OCI-LY3 (cell line): ENCODE measurements at regions not wholly inside any gene's neighbourhood (a gene's known extent, or its start where the extent isn't known, plus 50 kb on each side); places are given as distances from the start of the nearest gene placed in this dataset.

Source experiments
- H2AFZ ChIP-seq: fragments of 200-600, 300-600 bp; shearing (Covaris generic); 2 replicates; pipeline ENCODE4 v1.6.0; 2014; ENCODE audit warnings: antibody characterized with exemption, low read depth, low read length
- H3K27ac ChIP-seq: fragments of 200-600, 300-600 bp; sonication (generic); 2 replicates; pipeline ENCODE4 v1.5.1; 2014; ENCODE audit warnings: mild to moderate bottlenecking, low read length, moderate library complexity, mixed read lengths
- H3K27me3 ChIP-seq: fragments of 200-600, 300-600 bp; sonication (generic); 2 replicates; pipeline ENCODE4 v1.6.1; 2014; ENCODE audit warnings: low read depth, low read length, mixed read lengths
- H3K36me3 ChIP-seq: fragments of 200-600, 300-600 bp; sonication (generic); replicated peaks from 2 replicates; pipeline ENCODE3; 2014; ENCODE audit warnings: low read depth, low read length, mixed read lengths
- H3K4me1 ChIP-seq: fragments of 300-600, 200-600 bp; sonication (generic); 2 replicates; pipeline ENCODE4 v1.6.1; 2014; ENCODE audit warnings: low read length, mixed read lengths
- H3K4me2 ChIP-seq: fragments of 200-600, 300-600 bp; sonication (generic); 2 replicates; pipeline ENCODE4 v1.6.1; 2014; ENCODE audit warnings: low read length, mixed read lengths
- H3K4me3 ChIP-seq: fragments of 300-600, 200-600 bp; sonication (generic); 2 replicates; pipeline ENCODE4 v1.5.1; 2014; ENCODE audit warnings: antibody characterized with exemption, mild to moderate bottlenecking, low read length, moderate library complexity
- H3K79me2 ChIP-seq: fragments of 300-600, 200-600 bp; shearing (Covaris generic); 2 replicates; pipeline ENCODE4 v1.6.1; 2014; ENCODE audit warnings: mild to moderate bottlenecking, low read length, mixed read lengths
- H3K9ac ChIP-seq: fragments of 300-600, 200-600 bp; shearing (Covaris generic); 2 replicates; pipeline ENCODE4 v1.6.0; 2014; ENCODE audit warnings: mild to moderate bottlenecking, low read length, moderate library complexity
- H3K9me3 ChIP-seq: fragments of 200-600, 300-600 bp; shearing (Covaris generic); 2 replicates; pipeline ENCODE4 v1.6.1; 2014; ENCODE audit warnings: low read length, mixed read lengths; ENCODE audit not compliant: insufficient read depth
- H4K20me1 ChIP-seq: fragments of 200-600, 300-600 bp; sonication (generic); 2 replicates; pipeline ENCODE4 v1.6.1; 2016; ENCODE audit warnings: low read length, mixed read lengths; ENCODE audit not compliant: insufficient read depth
- EZH2phosphoT487 ChIP-seq: fragments of 200-600 bp; shearing (Covaris generic); IDR thresholded peaks from 2 replicates; pipeline ENCODE4 v1.6.1; 2018; ENCODE audit warnings: antibody characterized with exemption, mixed run types, low read depth
- TF ChIP-seq, protein P1 (sequence below): fragments of 200-600, 300-600 bp; sonication (generic); IDR thresholded peaks from 2 replicates; pipeline ENCODE4 v1.5.1; 2014; ENCODE audit warnings: antibody characterized with exemption, low read length, low read depth

GRCh38 chr17:79249929-79250521, 175.4 kb downstream of the ENGASE start:
- Histone ChIP-seq H3K4me3 (no peak overlapping the region), H3K9ac (no peak overlapping the region), H4K20me1 (no peaks in the 10 kb centered on the region), H3K27ac (no peak overlapping the region), H3K36me3 (no peaks in the 10 kb centered on the region), H3K9me3 (no peaks in the 10 kb centered on the region), H3K4me1 (no peaks in the 10 kb centered on the region), H2AFZ (no peak overlapping the region), H3K27me3 (peaks cover 50% of the 10 kb centered on the region), H3K79me2 (no peaks in the 10 kb centered on the region), H3K4me2 (no peak overlapping the region)
- TF ChIP-seq EZH2phosphoT487, result no peak
- TF ChIP-seq, protein P1, sequence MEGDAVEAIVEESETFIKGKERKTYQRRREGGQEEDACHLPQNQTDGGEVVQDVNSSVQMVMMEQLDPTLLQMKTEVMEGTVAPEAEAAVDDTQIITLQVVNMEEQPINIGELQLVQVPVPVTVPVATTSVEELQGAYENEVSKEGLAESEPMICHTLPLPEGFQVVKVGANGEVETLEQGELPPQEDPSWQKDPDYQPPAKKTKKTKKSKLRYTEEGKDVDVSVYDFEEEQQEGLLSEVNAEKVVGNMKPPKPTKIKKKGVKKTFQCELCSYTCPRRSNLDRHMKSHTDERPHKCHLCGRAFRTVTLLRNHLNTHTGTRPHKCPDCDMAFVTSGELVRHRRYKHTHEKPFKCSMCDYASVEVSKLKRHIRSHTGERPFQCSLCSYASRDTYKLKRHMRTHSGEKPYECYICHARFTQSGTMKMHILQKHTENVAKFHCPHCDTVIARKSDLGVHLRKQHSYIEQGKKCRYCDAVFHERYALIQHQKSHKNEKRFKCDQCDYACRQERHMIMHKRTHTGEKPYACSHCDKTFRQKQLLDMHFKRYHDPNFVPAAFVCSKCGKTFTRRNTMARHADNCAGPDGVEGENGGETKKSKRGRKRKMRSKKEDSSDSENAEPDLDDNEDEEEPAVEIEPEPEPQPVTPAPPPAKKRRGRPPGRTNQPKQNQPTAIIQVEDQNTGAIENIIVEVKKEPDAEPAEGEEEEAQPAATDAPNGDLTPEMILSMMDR, result no peak

DNA sequence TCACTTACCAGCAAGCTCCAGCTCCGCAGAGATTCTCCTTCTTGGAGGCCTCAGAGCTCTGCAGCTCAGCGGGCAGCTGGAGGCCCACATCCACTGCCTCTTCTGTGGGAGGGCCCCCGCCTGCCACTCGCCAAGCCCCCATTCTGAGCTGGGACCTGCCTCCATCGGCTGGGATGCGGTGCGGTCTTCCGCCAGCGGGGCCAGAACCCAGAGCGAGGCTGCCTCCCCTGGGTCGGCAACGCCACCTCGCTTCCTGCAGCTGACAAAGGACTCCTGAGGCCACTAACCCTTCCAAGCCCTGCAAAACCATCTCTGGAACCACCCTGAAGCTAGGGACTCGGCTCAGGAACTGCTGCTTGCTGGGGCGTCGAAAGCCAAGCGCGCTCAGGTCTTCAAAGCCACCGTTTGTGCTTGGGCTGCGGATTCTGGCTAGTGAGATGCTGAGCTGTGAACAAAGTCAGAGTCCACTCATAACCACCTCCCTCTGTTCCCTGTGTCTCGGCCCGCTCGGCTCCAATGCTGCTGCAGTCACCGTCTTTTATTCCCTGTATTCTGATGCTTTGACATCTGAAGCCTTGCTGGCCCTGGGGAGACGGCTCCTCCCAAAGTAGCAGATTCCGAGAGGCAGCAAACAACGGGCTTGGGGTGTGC, 174.3 kb downstream of the ENGASE start:
- Histone ChIP-seq H3K79me2 (no peaks in the 10 kb centered on the region), H3K4me3 (no peak overlapping the region), H3K27ac (no peak overlapping the region), H3K36me3 (no peaks in the 10 kb centered on the region), H2AFZ (no peak overlapping the region), H3K9ac (no peak overlapping the region), H3K4me2 (no peak overlapping the region), H3K27me3 (peaks cover 42% of the 10 kb centered on the region), H3K9me3 (no peaks in the 10 kb centered on the region), H3K4me1 (peaks cover 1% of the 10 kb centered on the region), H4K20me1 (no peaks in the 10 kb centered on the region)
- TF ChIP-seq EZH2phosphoT487, result no peak

DNA sequence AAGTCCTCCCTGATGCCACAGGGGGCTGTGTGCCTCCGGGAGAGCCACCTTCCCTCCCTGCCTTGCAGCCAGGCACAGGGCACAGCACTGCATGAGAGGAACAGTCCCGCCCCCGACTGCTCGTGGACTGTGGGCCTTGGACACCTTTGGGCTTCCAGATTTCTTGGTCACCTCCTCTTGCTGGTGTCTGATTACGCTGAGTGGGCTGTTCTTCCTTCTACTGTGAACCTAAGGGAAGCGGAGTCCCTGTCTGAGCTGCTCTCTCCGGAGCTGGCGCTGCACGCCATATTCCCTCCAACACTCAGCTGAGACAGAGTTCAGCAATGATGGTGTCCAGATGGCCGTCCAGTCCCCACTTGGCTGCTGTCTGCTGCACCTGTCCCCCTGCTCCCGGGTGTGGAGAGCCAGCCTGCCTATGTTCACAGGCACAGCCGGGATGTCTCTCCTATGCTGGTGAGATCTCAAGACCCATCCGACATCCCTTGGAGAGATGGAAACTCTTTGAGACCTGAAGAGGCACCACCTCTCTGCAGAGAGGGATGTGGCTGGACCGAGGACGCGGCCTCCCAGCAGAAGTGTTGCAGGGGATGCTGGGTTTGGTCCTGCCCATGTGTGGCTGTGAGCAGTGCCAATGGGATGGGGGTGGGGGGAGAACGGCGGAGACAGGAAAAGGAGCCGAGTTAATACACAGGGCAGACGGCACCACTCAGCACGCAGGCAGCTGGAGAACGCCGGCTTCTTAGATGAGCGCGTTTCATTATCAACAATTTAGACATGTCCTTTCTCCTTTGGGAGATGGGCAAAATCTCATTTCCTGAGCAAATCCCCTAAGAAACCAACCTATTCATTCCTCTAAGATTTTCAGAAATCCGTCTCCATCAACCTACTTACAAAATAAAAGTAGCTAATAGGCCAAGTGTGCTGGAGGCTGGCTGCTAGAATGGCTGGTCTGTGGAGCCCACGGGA, 171.9 kb downstream of the ENGASE start:
- Histone ChIP-seq H4K20me1 (no peaks in the 10 kb centered on the region), H3K27me3 (peaks cover 20% of the 10 kb centered on the region), H3K36me3 (no peaks in the 10 kb centered on the region), H3K27ac (no peak overlapping the region), H3K4me1 (peaks cover 18% of the 10 kb centered on the region), H3K9ac (no peak overlapping the region), H3K4me2 (no peak overlapping the region), H3K9me3 (no peaks in the 10 kb centered on the region), H3K79me2 (no peaks in the 10 kb centered on the region), H3K4me3 (no peak overlapping the region), H2AFZ (no peak overlapping the region)
- TF ChIP-seq, protein P1, result no peak
- TF ChIP-seq EZH2phosphoT487, result no peak

DNA sequence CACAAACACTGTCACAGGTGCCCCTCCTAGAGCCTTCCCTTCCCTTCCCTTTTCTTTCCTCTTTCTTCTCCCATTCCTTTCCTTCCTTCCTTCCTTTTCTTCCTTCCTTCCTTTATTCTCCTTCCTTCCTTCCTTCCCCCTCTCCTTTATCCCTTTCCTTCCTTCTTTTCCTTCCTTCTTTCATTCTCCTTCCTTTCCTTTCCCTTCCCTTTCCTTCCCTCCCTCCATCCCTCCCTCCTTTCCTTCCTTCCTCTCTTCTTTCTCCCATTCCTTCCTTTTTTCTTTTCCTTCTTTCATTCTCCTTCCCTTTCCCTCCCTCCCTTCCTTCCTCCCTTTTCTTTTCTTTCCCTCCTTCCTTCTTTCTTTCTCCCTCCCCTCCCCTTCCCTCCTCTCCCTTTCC, 170.0 kb downstream of the ENGASE start:
- H3K79me2 ChIP-seq, result no peaks in the 10 kb centered on the region
- no peaks in the 10 kb centered on the region for H4K20me1 ChIP-seq
- peaks cover 18% of the 10 kb centered on the region for H3K4me1 ChIP-seq
- TF ChIP-seq, protein P1, result no peak
- no peak for TF ChIP-seq EZH2phosphoT487
- no peak overlapping the region for H3K4me3 ChIP-seq
- H2AFZ ChIP-seq, result no peak overlapping the region
- H3K4me2 ChIP-seq, result no peak overlapping the region
- H3K9ac ChIP-seq, result no peak overlapping the region
- no peak overlapping the region for H3K27ac ChIP-seq
- H3K36me3 ChIP-seq, result no peaks in the 10 kb centered on the region
- H3K9me3 ChIP-seq, result no peaks in the 10 kb centered on the region
- peaks cover 22% of the 10 kb centered on the region for H3K27me3 ChIP-seq
